Fibroblast of the aortic adventitia (primary cell): ENCODE measurements at regions not wholly inside any gene's neighbourhood (a gene's known extent, or its start where the extent isn't known, plus 50 kb on each side); places are given as distances from the start of the nearest gene placed in this dataset.
A peak's percentile ranks its signal among the peaks of the same experiment; 100 is the strongest.

ENCODE experiments used
- DNase-seq: peaks from one replicate; pipeline ENCODE4 v3.0.0-alpha.2; 2010; ENCODE audit warnings: low read depth
- H3K4me3 ChIP-seq: 2 replicates; pipeline ENCODE4 v1.5.1; 2011; ENCODE audit warnings: low read depth, mild to moderate bottlenecking, control low read depth, low read length, moderate library complexity
- CTCF ChIP-seq: IDR thresholded peaks from 2 replicates; pipeline ENCODE4 v1.5.1; 2011; ENCODE audit warnings: mild to moderate bottlenecking, low read length, control low read depth, inconsistent platforms; ENCODE audit not compliant: insufficient read depth

DNA sequence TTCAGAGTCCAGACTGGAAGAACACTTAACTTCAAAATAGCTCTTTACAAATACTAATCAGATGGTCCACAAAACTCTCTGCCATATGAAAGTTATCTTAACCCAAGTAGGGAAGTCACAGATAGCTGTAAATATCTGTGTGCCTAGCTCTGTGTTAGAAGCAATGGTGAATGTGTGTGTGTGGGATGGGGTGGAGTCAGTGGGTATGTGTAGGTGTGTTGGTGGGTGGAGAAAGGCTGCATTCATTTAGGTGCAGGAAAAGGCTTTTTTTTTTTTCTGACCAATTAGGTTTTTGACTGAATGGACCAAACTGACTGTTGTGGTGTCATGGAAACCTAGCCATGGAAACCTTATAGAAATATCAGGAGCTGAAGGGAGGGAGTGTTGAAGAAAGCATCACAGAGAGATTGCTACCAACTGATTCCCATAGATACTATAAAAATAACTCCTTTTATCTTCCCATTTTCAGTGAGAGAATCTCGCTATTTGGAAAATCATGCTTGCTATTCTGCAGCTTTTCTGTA is 156.2 kb upstream of the NR3C1 start:
- TF ChIP-seq CTCF, result no peak
- no peak overlapping the region for H3K4me3 ChIP-seq
- DNase-seq, result no peak

- TF ChIP-seq CTCF, result no peak
- no peak for DNase-seq
Measured at GRCh38 chr5:143558048-143558447, 154.6 kb upstream of the NR3C1 start.

DNA sequence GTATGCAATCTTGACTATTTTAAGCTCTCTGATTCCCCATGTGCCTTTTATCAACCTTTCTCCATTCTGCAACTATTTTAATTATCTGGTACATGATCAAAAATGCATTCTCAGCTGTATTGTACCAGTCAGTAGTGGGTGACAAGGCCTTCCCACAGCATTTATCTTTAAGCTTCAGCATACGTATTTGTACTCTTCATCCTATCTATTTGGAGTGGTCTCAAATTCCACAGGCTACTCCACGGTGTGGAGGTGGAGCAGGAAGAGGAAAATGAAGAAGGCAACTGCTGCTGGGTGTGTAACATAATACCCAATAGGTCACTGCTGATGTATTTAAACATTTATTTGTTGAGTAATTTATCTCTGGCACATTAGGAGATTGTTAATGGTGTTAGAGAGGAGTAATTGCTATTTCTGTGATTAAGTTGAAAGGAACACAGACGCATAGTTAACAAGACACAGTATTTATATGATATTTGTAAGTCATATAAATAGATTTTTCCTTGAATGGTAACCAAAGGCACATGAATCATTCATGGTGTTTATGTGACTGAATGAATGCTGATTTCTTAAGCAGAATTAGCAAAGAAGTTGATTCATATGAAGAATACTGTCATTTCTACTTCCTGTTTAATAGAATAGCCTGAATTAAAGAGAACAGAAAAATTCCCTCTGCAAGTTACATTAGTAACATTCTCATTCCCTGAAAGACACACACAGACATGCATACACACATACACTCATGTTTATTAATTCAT is 153.8 kb upstream of the NR3C1 start:
- TF ChIP-seq CTCF, result no peak
- H3K4me3 ChIP-seq, result no peak overlapping the region
- DNase-seq, result peak; percentile 88

More at GRCh38 chr5:143558048-143558447, 154.6 kb upstream of the NR3C1 start:
- H3K4me3 ChIP-seq, result no peak overlapping the region

DNA sequence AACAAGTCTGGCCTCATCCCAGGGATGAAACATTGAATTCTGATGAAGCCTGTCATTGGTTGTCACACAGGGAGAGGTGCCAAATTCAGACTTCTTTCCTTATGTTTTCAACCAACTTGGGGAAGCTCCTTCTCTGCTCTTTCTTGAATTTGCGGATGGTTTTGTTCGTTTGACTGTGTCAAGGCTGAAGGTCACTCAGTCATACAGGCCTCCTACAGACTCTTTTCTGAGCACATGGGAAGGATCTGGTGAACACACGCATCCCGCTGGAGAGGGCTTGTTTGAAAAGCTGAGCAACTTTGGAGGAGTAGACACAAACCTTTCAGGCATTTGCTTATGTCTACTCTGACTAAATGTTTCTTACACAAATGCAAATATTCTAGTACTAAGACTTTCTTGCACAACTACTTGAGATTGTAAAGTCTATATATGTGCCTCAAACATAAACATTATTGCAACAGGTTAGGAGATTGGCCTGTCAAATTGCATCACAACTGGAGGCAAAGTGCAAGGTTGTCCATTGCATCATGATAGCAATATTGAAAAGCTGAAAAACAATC is 151.5 kb upstream of the NR3C1 start:
- no peak for TF ChIP-seq CTCF
- no peak for DNase-seq

DNA sequence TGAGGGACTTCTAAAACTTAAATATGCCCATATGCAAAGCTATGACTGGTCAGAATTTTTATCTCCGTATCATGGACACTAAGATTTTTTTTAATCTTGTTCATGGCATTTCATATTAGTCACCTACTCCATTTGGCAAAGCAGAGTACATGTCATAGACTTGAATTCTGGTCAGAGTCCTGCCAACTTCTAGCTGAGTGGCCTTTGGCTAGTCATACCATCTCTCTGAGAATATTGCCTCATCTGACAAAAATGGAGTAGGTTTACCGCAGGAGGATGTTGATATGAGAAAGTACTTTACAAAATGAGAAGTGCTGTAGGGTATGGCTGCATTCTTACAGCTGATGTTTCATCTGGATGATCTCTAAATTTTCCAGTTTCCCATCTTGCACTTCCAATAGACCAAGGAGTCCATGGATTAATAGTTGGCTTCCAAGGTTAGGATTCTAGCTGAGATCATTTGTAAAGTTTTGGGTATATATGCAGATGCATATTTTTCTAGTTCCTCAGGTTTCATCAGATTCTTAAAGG is 150.8 kb upstream of the NR3C1 start:
- no peak for TF ChIP-seq CTCF
- DNase-seq, result peak; percentile 98
- H3K4me3 ChIP-seq, result no peak overlapping the region

More for the DNA sequence above, 151.5 kb upstream of the NR3C1 start:
- H3K4me3 ChIP-seq, result no peak overlapping the region

DNA sequence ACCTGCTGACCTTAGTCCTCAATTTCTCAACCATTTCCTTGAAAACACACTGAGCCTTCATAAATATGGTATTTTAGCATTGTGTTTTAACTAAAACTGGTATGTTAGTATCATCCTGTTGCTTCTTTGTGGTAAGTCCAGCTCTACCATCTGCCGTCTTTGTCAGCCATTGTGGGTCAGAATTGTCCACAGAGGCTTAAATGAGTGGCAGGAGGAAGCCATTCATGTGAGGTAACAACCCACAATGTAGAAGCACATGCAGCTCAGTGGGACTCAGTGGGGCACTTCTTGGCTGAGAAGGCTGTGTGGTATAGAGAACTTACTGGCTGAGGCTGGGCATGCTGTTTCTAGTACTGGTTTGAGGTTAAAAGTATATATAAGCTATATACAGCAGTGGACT is 149.2 kb upstream of the NR3C1 start:
- no peak for DNase-seq
- TF ChIP-seq CTCF, result no peak
- no peak overlapping the region for H3K4me3 ChIP-seq
